ENCODE measurements at regions not wholly inside any gene's neighbourhood (a gene's known extent, or its start where the extent isn't known, plus 50 kb on each side); places are given as distances from the start of the nearest gene placed in this dataset.
"Not testable (repeated sequence)": the region's sequence is repeated elsewhere in the genome, so short reads cannot be mapped to it uniquely, and the experiment has no call there.

- no peaks in the 10 kb centered on the region for H3F3A ChIP-seq (ENCODE audit: insufficient read depth, low read length, poor library complexity, severe bottlenecking)
- H3K9me3 ChIP-seq (ENCODE audit: low read length) = no peaks in the 10 kb centered on the region
- H3K9ac ChIP-seq (ENCODE audit: low read length) = no peak overlapping the region
- H3K4me3 ChIP-seq (ENCODE audit: low read length) = no peak overlapping the region
- no peaks in the 10 kb centered on the region for H4K20me1 ChIP-seq (ENCODE audit: insufficient read depth)
- no peaks in the 10 kb centered on the region for H3K27me3 ChIP-seq (ENCODE audit: insufficient read depth, low read depth, low read length)
- TF ChIP-seq EP300 (conservative IDR thresholded peaks at IDR 0.05; ENCODE audit: poor library complexity, severe bottlenecking) (no peak), TAF1 (IDR thresholded peaks at IDR 0.05; ENCODE audit: low read depth) (no peak), REST (IDR thresholded peaks at IDR 0.05; ENCODE audit: borderline replicate concordance) (no peak), RAD21 (conservative IDR thresholded peaks at IDR 0.05) (no peak), SMC3 (conservative IDR thresholded peaks at IDR 0.05; ENCODE audit: poor library complexity) (no peak), CTCF (IDR thresholded peaks at IDR 0.05; ENCODE audit: poor library complexity, severe bottlenecking) (no peak), MXI1 (conservative IDR thresholded peaks at IDR 0.05; ENCODE audit: poor library complexity, severe bottlenecking) (no peak), POLR2AphosphoS5 (IDR thresholded peaks at IDR 0.05) (no peak), EZH2 (IDR thresholded peaks at IDR 0.05; ENCODE audit: borderline replicate concordance, insufficient read depth, low read length, poor library complexity, severe bottlenecking) (no peak)
- no peak overlapping the region for H3K27ac ChIP-seq (ENCODE audit: low read length)
- no peaks in the 10 kb centered on the region for H3K9me2 ChIP-seq (ENCODE audit: insufficient read depth, low read length)
- no peak overlapping the region for H3K4me2 ChIP-seq (ENCODE audit: low read length)
- H2AFZ ChIP-seq (ENCODE audit: low read depth, low read length) = no peak overlapping the region
- no peaks in the 10 kb centered on the region for H3K79me2 ChIP-seq (replicated peaks; ENCODE audit: insufficient read depth, low read length)
- no peaks in the 10 kb centered on the region for H3K36me3 ChIP-seq (ENCODE audit: insufficient read depth, low read length)
Measured at GRCh38 chr13:93039131-93039530, 187.5 kb upstream of the GPC6 start.

GRCh38 chr13:93041566-93041965 is 185.0 kb upstream of the GPC6 start:
- H3K9ac ChIP-seq (ENCODE audit: low read length); H2AFZ ChIP-seq (ENCODE audit: low read depth, low read length); H3K4me3 ChIP-seq (ENCODE audit: low read length); H3K27me3 ChIP-seq (ENCODE audit: insufficient read depth, low read depth, low read length); H3K9me3 ChIP-seq (ENCODE audit: low read length); H4K20me1 ChIP-seq (ENCODE audit: insufficient read depth); H3K9me2 ChIP-seq (ENCODE audit: insufficient read depth, low read length); H3K79me2 ChIP-seq (replicated peaks; ENCODE audit: insufficient read depth, low read length); H3K36me3 ChIP-seq (ENCODE audit: insufficient read depth, low read length); H3F3A ChIP-seq (ENCODE audit: insufficient read depth, low read length, poor library complexity, severe bottlenecking); H3K4me2 ChIP-seq (ENCODE audit: low read length); H3K27ac ChIP-seq (ENCODE audit: low read length): not testable (repeated sequence)

DNA sequence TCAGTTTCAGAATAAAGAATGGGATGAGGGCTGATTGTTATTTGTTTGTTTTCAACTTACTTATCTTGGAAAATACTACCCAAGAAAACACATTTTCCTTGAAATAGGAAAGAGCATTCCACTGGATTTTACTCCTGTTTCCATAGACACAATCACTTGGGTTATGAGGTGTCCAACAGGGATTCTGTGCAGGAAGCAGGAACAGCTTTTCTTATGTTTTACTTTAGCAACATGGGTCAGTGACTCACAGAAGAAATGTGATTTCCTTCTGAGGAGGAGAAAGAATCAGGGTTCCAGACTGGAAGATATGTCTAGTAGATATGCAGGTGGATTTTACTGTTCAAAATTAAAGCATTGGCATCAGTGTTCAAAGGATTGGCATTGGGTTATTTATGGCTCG is 180.8 kb upstream of the GPC6 start:
- no peak overlapping the region for H2AFZ ChIP-seq (ENCODE audit: low read depth, low read length)
- H3K4me2 ChIP-seq (ENCODE audit: low read length) = no peak overlapping the region
- no peaks in the 10 kb centered on the region for H4K20me1 ChIP-seq (ENCODE audit: insufficient read depth)
- H3F3A ChIP-seq (ENCODE audit: insufficient read depth, low read length, poor library complexity, severe bottlenecking) = no peaks in the 10 kb centered on the region
- H3K36me3 ChIP-seq (ENCODE audit: insufficient read depth, low read length) = no peaks in the 10 kb centered on the region
- H3K9me2 ChIP-seq (ENCODE audit: insufficient read depth, low read length) = no peaks in the 10 kb centered on the region
- H3K79me2 ChIP-seq (replicated peaks; ENCODE audit: insufficient read depth, low read length) = no peaks in the 10 kb centered on the region
- H3K27me3 ChIP-seq (ENCODE audit: insufficient read depth, low read depth, low read length) = no peaks in the 10 kb centered on the region
- H3K27ac ChIP-seq (ENCODE audit: low read length) = no peak overlapping the region
- TF ChIP-seq CTCF (IDR thresholded peaks at IDR 0.05; ENCODE audit: poor library complexity, severe bottlenecking) (no peak), RAD21 (conservative IDR thresholded peaks at IDR 0.05) (no peak), SMC3 (conservative IDR thresholded peaks at IDR 0.05; ENCODE audit: poor library complexity) (no peak), REST (IDR thresholded peaks at IDR 0.05; ENCODE audit: borderline replicate concordance) (no peak), TAF1 (IDR thresholded peaks at IDR 0.05; ENCODE audit: low read depth) (no peak), EZH2 (IDR thresholded peaks at IDR 0.05; ENCODE audit: borderline replicate concordance, insufficient read depth, low read length, poor library complexity, severe bottlenecking) (no peak), EP300 (conservative IDR thresholded peaks at IDR 0.05; ENCODE audit: poor library complexity, severe bottlenecking) (no peak), POLR2AphosphoS5 (IDR thresholded peaks at IDR 0.05) (no peak), MXI1 (conservative IDR thresholded peaks at IDR 0.05; ENCODE audit: poor library complexity, severe bottlenecking) (no peak)
- no peak overlapping the region for H3K9ac ChIP-seq (ENCODE audit: low read length)
- no peaks in the 10 kb centered on the region for H3K9me3 ChIP-seq (ENCODE audit: low read length)
- H3K4me3 ChIP-seq (ENCODE audit: low read length) = no peak overlapping the region
